OCI-LY7 (cell line): ENCODE measurements at regions not wholly inside any gene's neighbourhood (a gene's known extent, or its start where the extent isn't known, plus 50 kb on each side); places are given as distances from the start of the nearest gene placed in this dataset.
A peak's percentile ranks its signal among the peaks of the same experiment; 100 is the strongest.
"Not testable (repeated sequence)": the region's sequence is repeated elsewhere in the genome, so short reads cannot be mapped to it uniquely, and the experiment has no call there.

Experiments used
- BruUV-seq: library from RNA; stranded (reverse); fragments of 400-500 nt; replicated peaks from 2 replicates; lab custom pipeline; 2021; lab: Mats Ljungman, UMichigan
- CTCF ChIA-PET: fragments of 300-600 bp; sonication (Branson Sonifier 250); formaldehyde crosslinking; loops from one replicate; lab custom pipeline; 2022; ENCODE audit warnings: antibody characterized with exemption; ENCODE audit not compliant: unreplicated experiment; lab: Charles Lee
- POLR2A ChIA-PET: fragments of 300-600 bp; sonication (Branson Sonifier 250); formaldehyde crosslinking; loops from one replicate; lab custom pipeline; 2022; ENCODE audit warnings: antibody characterized with exemption; lab: Charles Lee
- DNase-seq: peaks from one replicate; pipeline ENCODE4 v3.0.0-alpha.2; 2015; ENCODE audit warnings: low spot score
- H2AFZ ChIP-seq: fragments of 200-600 bp; sonication (generic), shearing (Covaris generic); 2 replicates; pipeline ENCODE4 v1.6.1; 2014; ENCODE audit warnings: mild to moderate bottlenecking, antibody characterized with exemption, low read length, moderate library complexity
- H3K27ac ChIP-seq: fragments of 200-600 bp; sonication (generic); 2 replicates; pipeline ENCODE4 v1.5.1; 2014; ENCODE audit warnings: mixed run types, low read depth, mild to moderate bottlenecking, moderate library complexity, low read length, inconsistent platforms; ENCODE audit not compliant: poor library complexity, severe bottlenecking
- H3K36me3 ChIP-seq: fragments of 200-600 bp; sonication (generic); 2 replicates; pipeline ENCODE4 v1.6.1; 2014; ENCODE audit warnings: mild to moderate bottlenecking, antibody characterized with exemption, low read length, moderate library complexity, mixed read lengths; ENCODE audit not compliant: insufficient read depth
- H3K4me1 ChIP-seq: fragments of 200-600 bp; sonication (generic); 2 replicates; pipeline ENCODE4 v1.5.1; 2014; ENCODE audit warnings: mild to moderate bottlenecking, low read length; ENCODE audit not compliant: insufficient read depth, poor library complexity, severe bottlenecking
- H3K4me2 ChIP-seq: fragments of 200-600 bp; sonication (generic); 2 replicates; pipeline ENCODE4 v1.6.1; 2014; ENCODE audit warnings: mild to moderate bottlenecking, low read length
- H3K4me3 ChIP-seq: fragments of 200-600 bp; sonication (generic); 2 replicates; pipeline ENCODE4 v1.5.1; 2014; ENCODE audit warnings: mild to moderate bottlenecking, low read depth, low read length; ENCODE audit not compliant: poor library complexity, severe bottlenecking
- H3K79me2 ChIP-seq: fragments of 200-600 bp; sonication (generic); 2 replicates; pipeline ENCODE4 v1.6.1; 2016; ENCODE audit warnings: low read depth, mild to moderate bottlenecking, low read length, moderate library complexity, mixed read lengths; ENCODE audit not compliant: insufficient read depth
- H3K9me2 ChIP-seq: fragments of 200-600 bp; sonication (generic); 2 replicates; pipeline ENCODE4 v1.6.1; 2016; ENCODE audit warnings: mild to moderate bottlenecking, low read length, mixed read lengths; ENCODE audit not compliant: insufficient read depth
- H3K9me3 ChIP-seq: fragments of 200-600 bp; sonication (generic); 2 replicates; pipeline ENCODE4 v1.6.1; 2014; ENCODE audit warnings: mild to moderate bottlenecking, mixed run types, low read length, mixed read lengths
- H4K20me1 ChIP-seq: fragments of 200-600 bp; sonication (generic); 2 replicates; pipeline ENCODE4 v1.6.1; 2014; ENCODE audit warnings: mild to moderate bottlenecking, antibody characterized with exemption, low read length, moderate library complexity, mixed read lengths; ENCODE audit not compliant: insufficient read depth
- EZH2phosphoT487 ChIP-seq: fragments of 200-600 bp; sonication (generic); IDR thresholded peaks from 2 replicates; pipeline ENCODE4 v1.6.1; 2018; ENCODE audit warnings: low read depth, borderline replicate concordance, mild to moderate bottlenecking, mixed run types, antibody characterized with exemption, low read length, moderate library complexity, mixed read lengths
- intact Hi-C: fragments of 100-400 bp; cut with micrococcal nuclease; formaldehyde crosslinking; loops from one replicate; pipeline ENCODE4 v1.10.0; 2022; ENCODE audit not compliant: unreplicated experiment
- TF ChIP-seq, protein P1 (sequence below): fragments of 200-600 bp; sonication (generic); conservative IDR thresholded peaks from 2 replicates; pipeline ENCODE4 v1.5.1; 2014; ENCODE audit warnings: mild to moderate bottlenecking, antibody characterized with exemption, low read length, moderate library complexity, mixed read lengths

GRCh38 chr14:106378191-106378590 is 851.8 kb downstream of the TMEM121 start:
- no peak overlapping the region for H3K4me3 ChIP-seq
- no peak for TF ChIP-seq EZH2phosphoT487
- TF ChIP-seq, protein P1, sequence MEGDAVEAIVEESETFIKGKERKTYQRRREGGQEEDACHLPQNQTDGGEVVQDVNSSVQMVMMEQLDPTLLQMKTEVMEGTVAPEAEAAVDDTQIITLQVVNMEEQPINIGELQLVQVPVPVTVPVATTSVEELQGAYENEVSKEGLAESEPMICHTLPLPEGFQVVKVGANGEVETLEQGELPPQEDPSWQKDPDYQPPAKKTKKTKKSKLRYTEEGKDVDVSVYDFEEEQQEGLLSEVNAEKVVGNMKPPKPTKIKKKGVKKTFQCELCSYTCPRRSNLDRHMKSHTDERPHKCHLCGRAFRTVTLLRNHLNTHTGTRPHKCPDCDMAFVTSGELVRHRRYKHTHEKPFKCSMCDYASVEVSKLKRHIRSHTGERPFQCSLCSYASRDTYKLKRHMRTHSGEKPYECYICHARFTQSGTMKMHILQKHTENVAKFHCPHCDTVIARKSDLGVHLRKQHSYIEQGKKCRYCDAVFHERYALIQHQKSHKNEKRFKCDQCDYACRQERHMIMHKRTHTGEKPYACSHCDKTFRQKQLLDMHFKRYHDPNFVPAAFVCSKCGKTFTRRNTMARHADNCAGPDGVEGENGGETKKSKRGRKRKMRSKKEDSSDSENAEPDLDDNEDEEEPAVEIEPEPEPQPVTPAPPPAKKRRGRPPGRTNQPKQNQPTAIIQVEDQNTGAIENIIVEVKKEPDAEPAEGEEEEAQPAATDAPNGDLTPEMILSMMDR = peak; percentile 76
- H3K9me3 ChIP-seq = no peaks in the 10 kb centered on the region
- no peaks in the 10 kb centered on the region for H3K79me2 ChIP-seq
- H2AFZ ChIP-seq = no peak overlapping the region
- no peaks in the 10 kb centered on the region for H4K20me1 ChIP-seq
- DNase-seq = peak; percentile 36
- intact Hi-C loops = no loop called here
- no peak overlapping the region for H3K4me2 ChIP-seq
- CTCF ChIA-PET = no interaction called here
- H3K9me2 ChIP-seq = no peaks in the 10 kb centered on the region
- peaks cover 23% of the 10 kb centered on the region for H3K4me1 ChIP-seq
- H3K27ac ChIP-seq = no peak overlapping the region
- no TSS peak for BruUV-seq
- no peaks in the 10 kb centered on the region for H3K36me3 ChIP-seq
- POLR2A ChIA-PET = no interaction called here

DNA sequence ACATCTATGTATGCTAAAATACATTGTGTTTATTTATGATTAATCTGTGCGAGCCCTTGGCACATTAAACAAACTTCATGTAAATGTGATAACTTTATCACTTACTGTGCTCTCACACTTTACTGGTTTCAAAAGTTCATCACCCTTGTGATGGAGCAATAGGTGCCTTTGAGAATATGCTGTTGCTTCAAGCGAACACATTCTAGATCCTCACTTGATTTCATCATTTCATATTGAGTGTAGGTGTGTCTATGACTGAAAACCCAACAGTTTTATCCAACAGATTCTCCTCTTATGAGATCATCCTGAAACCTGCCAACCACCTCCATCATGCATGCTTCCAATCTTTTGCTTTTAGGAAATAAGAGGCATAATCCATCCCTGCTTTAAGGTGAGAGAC is 854.4 kb downstream of the TMEM121 start:
- CTCF ChIA-PET = no interaction called here
- H3K4me3 ChIP-seq = no peak overlapping the region

DNA sequence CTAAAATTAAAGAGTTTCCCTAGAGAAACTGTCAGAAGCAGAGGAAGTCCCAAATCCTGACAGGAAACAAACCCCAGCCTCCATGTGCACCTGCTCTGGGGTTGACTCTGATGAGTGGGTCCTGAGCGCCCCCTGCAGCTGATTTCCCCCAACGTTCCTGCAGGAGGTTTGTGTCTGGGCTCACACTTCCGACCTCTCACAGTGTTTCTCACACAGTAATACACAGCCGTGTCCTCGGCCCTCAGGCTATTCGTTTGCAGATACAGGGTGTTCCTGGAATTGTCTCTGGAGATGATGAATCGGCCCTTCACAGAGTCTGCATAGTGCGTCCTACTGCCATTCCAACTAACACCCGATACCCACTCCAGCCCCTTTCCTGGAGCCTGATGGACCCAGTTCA is 862.8 kb downstream of the TMEM121 start:
- intact Hi-C loops, H2AFZ ChIP-seq, H3K9me3 ChIP-seq, H3K4me3 ChIP-seq, H4K20me1 ChIP-seq, BruUV-seq, H3K27ac ChIP-seq, H3K79me2 ChIP-seq, DNase-seq, H3K4me2 ChIP-seq, POLR2A ChIA-PET, H3K9me2 ChIP-seq, CTCF ChIA-PET, H3K36me3 ChIP-seq: not testable (repeated sequence)
- H3K4me1 ChIP-seq = peaks cover 10% of the 10 kb centered on the region

More for the DNA sequence above, 854.4 kb downstream of the TMEM121 start:
- no peak for DNase-seq
- H3K9me2 ChIP-seq = no peaks in the 10 kb centered on the region
- H2AFZ ChIP-seq = no peak overlapping the region
- H3K4me1 ChIP-seq = peaks cover 13% of the 10 kb centered on the region
- no peaks in the 10 kb centered on the region for H3K9me3 ChIP-seq
- no TSS peak for BruUV-seq
- no peaks in the 10 kb centered on the region for H3K79me2 ChIP-seq
- no peaks in the 10 kb centered on the region for H3K36me3 ChIP-seq
- TF ChIP-seq EZH2phosphoT487 = no peak
- TF ChIP-seq, protein P1 = no peak
- no peak overlapping the region for H3K4me2 ChIP-seq
- H4K20me1 ChIP-seq = no peaks in the 10 kb centered on the region
- intact Hi-C loops = no loop called here
- no peak overlapping the region for H3K27ac ChIP-seq
- POLR2A ChIA-PET = no interaction called here
